GM21717 (cell line): ENCODE measurements at regions not wholly inside any gene's neighbourhood (a gene's known extent, or its start where the extent isn't known, plus 50 kb on each side); places are given as distances from the start of the nearest gene placed in this dataset.
"Not testable (repeated sequence)": the region's sequence is repeated elsewhere in the genome, so short reads cannot be mapped to it uniquely, and the experiment has no call there.

Experiments
- ATAC-seq: cut with Tn5 transposase; IDR thresholded peaks from one replicate; pipeline ENCODE4 v1.9.1; 2021; ENCODE audit warnings: mild to moderate bottlenecking, moderate library complexity; ENCODE audit not compliant: unreplicated experiment

DNA sequence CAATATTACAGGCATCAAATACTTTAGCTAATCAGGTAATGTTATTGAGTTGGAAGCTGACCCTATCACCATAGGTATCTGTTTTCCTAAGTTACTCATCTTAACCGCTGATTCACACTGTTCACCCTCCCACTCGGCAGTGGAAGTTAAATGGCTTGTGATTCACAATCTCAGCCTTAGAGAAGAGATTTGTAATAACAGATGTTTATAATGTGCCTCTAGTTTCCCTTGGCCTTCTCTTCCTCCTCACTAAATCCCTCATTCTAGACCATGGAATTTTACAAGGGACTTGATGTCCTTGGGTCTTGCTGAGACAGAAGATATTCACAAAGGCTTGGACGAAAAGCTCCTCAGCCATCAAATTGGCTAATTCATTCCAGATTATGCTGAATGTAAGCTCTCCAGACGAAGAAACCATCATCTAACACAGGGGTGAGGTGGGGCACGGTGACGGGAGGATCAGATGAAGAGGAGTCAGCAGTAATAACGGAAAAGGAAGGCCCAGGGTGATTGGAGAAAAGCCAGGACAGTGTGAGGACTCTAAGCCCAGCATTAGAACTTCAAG lies 931.7 kb downstream of the MCTP2 start:
- no peak for ATAC-seq

- no peak for ATAC-seq
Measured at GRCh38 chr15:95168152-95168551, 936.8 kb downstream of the MCTP2 start.

DNA sequence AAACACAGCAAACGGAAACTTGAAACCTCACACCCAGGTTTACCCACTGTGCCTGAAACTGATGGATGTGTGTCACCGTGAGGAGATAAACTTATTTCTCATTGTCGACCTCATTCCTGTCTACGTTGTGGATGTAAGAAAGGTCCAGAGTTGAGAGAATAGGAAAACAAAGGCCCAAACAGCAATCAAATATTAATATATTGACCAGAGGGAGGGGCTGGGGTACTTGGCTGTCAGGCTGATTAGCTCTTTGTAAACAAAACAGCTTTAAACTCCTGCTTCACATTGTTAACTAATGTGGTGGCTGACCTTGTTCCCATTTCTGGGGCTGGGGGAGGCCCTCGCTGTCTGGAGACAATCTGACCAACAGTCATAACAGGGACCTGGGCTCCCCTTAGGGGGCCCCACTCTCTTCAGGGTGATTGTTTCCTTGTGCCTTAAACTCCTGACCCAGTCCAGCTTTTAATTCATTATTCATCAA lies 937.6 kb downstream of the MCTP2 start:
- no peak for ATAC-seq

- no peak for ATAC-seq
Measured at GRCh38 chr15:95169541-95170459, 938.4 kb downstream of the MCTP2 start.

DNA sequence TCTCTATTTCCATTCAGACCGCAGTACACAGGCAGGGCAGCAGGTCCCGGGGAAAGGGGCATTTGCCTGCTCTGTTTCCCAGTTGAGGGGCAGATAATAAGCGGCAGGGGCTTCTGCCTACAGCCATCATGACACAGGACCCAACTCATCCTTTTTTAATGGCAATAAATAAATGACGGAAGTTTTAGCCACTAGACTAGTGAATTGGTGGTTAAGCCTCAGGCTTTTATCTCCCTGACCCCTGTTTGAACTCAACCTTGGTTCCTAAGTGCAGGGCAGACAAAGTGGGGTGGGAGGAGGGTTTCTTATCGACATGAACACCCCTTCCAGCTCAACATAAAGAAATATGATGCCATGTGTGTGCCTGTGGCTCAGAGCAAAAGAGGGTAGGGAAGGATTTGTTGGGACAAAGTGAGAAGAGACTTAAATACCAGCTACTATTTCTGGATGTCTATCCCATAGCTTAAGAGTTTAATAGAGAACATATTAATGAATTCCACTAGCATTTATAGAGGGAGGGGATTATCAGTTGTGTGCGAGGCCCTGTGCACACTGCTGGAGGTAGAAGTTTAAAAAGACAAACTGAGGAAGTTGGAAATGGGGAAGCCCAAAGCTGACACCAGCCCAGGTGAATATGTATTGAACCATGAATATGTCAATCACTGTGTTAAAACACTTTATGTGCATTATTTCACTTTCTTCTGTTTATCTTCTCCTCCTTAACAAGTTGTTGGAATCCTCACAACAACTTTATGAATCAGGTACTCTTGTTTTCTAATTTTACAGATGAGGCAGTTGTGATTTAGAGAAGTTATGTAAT lies 939.4 kb downstream of the MCTP2 start:
- ATAC-seq = no peak

DNA sequence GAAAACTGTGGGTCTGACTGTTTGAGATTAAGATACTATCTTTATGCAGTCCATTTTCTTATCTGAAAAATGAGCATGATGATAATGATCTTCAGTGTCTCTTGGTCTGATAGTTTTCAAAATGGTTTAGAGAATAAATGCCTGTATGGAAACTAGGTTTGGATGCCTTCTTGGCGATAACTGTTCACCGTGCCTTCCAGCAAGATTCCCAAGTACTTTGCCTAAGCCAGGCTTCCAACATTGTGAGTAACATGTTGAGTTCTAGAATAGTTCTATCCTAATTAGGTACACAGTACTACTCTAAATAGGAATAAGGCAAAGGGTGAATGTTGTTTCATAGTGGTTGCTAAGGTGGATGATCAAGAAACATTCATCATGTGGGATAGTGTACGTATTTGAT lies 940.2 kb downstream of the MCTP2 start:
- ATAC-seq = no peak

DNA sequence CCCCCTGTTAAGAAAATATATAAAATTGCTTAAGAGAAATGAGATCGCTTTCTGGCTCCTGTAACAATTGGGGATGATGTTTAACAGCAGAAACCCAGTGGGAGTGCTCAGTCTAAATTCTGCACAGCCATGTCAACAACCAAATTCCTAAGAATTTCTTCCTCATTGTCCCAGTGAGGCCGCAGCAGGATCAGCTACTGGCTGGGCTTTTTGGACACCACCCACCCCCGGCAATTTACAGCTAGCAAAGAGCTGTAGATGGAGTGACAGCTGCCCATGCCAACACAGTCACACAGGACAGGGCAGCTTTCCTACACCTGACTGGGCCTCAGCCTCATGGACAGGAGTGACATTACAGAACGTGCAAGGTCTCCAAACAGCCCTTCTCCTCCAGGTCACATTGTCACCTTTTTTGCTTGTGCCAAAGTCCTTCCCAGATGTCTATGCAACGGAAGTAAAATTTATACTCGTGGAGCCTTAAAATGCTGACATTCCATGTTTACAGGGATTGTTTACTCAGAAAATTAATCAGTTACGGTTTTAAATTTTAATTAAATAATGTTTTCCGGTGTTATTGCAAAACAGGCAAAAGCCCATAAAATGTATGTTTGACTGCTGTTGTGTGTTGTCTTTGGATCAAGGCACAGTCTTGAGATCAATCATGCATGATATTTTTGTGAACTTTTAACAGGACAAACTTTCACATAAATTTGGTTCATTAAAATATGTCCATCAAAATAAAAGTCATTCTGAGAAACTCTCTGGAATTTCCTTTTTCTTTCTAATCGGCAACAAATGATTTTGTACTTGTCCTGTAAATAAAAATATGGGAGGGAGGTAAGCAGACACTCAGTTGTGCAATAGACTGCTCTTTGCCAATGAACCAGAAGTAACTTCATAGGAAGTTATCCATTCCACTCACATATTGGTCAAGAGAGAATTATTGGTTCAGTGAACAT lies 943.2 kb downstream of the MCTP2 start:
- ATAC-seq = no peak

DNA sequence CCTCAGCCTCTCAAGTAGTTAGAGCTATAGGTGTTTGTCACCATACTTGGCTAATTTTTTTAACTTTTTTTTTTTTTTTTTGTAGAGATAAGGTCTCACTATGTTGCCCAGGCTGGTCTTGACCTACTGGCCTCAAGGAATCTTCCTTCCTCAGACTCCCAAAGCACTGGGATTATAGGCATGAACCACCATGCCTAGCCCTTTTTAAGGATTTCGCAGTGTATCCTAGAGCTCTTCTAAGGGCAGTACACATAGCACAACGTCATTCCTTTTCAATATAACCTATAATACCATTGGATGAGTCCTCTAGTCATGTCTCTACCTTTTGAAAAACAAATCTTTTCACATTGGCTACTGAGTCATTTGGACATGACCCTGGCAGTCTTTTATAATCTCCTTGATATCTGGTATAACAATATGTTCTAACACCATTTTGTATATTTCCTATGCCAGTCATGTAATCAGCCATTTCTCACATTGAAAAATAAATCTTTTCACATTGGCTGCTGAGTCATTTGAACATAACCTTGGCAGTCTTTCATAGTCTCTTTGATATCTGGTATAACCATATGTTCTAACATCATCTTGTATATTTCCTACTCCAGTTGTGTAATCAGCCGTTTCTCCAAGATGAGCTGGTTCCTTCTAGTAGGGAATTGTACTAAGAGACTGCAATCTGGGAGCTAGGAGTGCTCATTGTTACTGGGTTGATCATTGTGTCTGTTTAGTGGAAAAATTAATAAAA lies 944.7 kb downstream of the MCTP2 start:
- no peak for ATAC-seq

- no peak for ATAC-seq
Measured at GRCh38 chr15:95176794-95177577, 945.6 kb downstream of the MCTP2 start.

DNA sequence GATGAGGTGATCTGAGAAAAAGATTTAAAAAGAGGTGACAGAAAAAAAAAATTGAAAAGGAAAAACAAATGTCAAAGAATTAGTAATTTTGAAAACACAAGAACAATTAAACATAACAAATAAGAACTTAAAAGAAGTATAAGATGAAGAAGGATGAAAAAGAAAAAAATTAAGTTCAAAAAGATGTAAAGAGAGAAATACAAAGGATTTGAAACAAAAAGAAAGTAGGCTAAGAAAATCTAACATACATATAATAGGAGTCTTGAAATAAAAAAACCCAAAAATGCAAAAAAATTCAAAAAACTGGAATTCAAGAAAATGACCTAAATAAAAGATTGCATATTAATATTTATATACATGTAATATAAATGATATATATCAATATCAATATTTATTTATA lies 949.2 kb downstream of the MCTP2 start:
- no peak for ATAC-seq

- ATAC-seq = no peak
Measured at GRCh38 chr15:95182091-95182490, 950.7 kb downstream of the MCTP2 start.

DNA sequence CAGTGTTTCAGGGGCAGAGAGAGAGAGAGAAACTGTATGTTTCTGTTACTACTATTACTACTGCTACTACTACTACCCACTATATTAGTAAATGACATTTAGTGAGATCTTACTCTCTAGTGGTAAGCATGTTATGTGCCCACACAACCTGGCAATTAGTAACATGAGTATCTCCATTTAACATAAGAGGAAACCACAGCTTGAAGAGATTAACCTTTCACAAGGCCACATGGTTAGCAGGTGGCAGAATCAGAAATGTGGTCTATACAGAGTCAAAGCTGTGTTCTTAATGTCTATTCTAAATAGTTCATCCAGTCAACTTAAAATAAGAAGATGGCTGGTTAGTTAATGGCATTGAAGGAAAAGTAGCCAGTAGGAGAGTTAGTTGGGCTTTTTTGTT lies 961.6 kb downstream of the MCTP2 start:
- ATAC-seq = no peak

DNA sequence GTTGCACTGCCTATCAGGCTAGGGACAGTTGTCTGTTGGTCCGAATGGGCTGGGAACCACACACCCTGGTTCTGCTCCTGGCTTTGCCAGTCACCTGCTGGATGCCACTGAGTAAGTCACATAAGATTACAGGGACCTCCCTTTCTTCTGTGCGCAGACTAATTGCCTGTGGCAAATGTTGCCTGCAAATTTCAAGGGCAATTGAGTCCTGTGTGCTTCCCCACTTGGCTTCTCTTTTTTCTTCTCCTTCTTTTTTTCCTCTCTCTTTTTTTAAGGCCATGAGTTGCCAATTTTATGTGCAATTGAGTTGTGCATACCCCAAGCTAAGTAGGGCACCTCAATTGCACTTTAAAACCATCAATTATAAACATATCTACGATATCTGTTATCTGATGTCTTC lies 963.4 kb downstream of the MCTP2 start:
- ATAC-seq = no peak

- no peak for ATAC-seq
Measured at GRCh38 chr15:95196176-95196915, 965.0 kb downstream of the MCTP2 start.

- ATAC-seq = no peak
Measured at GRCh38 chr15:95202569-95203349, 971.4 kb downstream of the MCTP2 start.

GRCh38 chr15:95205077-95205476 lies 973.7 kb downstream of the MCTP2 start:
- no peak for ATAC-seq

DNA sequence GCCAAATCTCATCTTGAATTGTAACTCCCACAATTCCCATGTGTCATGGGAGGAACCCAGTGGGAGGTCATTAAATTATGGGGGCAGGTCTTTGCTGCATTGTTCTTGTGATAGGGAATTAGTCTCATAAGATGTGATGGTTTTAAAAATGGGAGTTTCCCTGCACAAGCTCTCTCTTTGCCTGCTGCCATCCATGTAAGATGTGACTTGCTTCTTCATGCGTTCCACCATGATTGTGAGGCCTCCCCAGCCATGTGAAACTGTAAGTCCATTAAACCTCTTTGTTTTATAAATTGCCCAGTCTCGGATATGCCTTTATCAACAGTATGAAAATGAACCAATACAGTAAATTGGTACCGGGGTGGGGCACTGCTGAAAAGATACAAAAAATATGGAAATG lies 974.5 kb downstream of the MCTP2 start:
- ATAC-seq = not testable (repeated sequence)
